DND-41 (cell line): ENCODE measurements at regions not wholly inside any gene's neighbourhood (a gene's known extent, or its start where the extent isn't known, plus 50 kb on each side); places are given as distances from the start of the nearest gene placed in this dataset.

Experiments
- ATAC-seq: fragments of 200-7000 bp; cut with Tn5 transposase; 3 replicates; pipeline ENCODE4 v1.9.1; 2021; ENCODE audit warnings: low read depth; ENCODE audit not compliant: insufficient read depth
- DNase-seq: peaks from one replicate; pipeline ENCODE4 v3.0.0-alpha.2; 2020
- H2AFZ ChIP-seq: 2 replicates; pipeline ENCODE4 v1.6.0; 2012; ENCODE audit warnings: low read depth, low read length
- H3K27ac ChIP-seq: 2 replicates; pipeline ENCODE4 v1.5.1; 2012; ENCODE audit warnings: low read length, inconsistent platforms
- H3K27me3 ChIP-seq: fragments of 200-600 bp; sonication (generic); 2 replicates; pipeline ENCODE4 v1.6.0; 2012; ENCODE audit warnings: low read length, mild to moderate bottlenecking, inconsistent platforms; ENCODE audit not compliant: insufficient read depth, poor library complexity
- H3K36me3 ChIP-seq: 2 replicates; pipeline ENCODE4 v1.5.1; 2012; ENCODE audit warnings: low read length, inconsistent platforms; ENCODE audit not compliant: insufficient read depth
- H3K4me1 ChIP-seq: 2 replicates; pipeline ENCODE4 v1.5.1; 2012; ENCODE audit warnings: mild to moderate bottlenecking, low read length; ENCODE audit not compliant: insufficient read depth
- H3K4me2 ChIP-seq: 2 replicates; pipeline ENCODE4 v1.6.0; 2012; ENCODE audit warnings: mild to moderate bottlenecking, moderate library complexity, low read length, inconsistent platforms; ENCODE audit not compliant: insufficient read depth
- H3K4me3 ChIP-seq, 2 experiments: fragments of 200-600 bp in 1 of 2; shearing (Covaris generic) in 1 of 2; 2 replicates each; pipeline ENCODE4 v1.5.1; 2012 to 2016; ENCODE audit warnings: inconsistent platforms in 2 of 2, low read length in 2 of 2, mild to moderate bottlenecking in 2 of 2, low read depth in 1 of 2, moderate library complexity in 1 of 2
- H3K79me2 ChIP-seq: 2 replicates; pipeline ENCODE4 v1.6.0; 2012; ENCODE audit warnings: low read length, inconsistent platforms; ENCODE audit not compliant: insufficient read depth
- H3K9ac ChIP-seq: 2 replicates; pipeline ENCODE4 v1.6.0; 2012; ENCODE audit warnings: low read depth, mild to moderate bottlenecking, inconsistent platforms, low read length, moderate library complexity
- H3K9me3 ChIP-seq: 2 replicates; pipeline ENCODE4 v1.5.1; 2012; ENCODE audit warnings: low read length, moderate library complexity, mild to moderate bottlenecking, inconsistent platforms; ENCODE audit not compliant: insufficient read depth, severe bottlenecking
- H4K20me1 ChIP-seq: 2 replicates; pipeline ENCODE4 v1.6.0; 2012; ENCODE audit warnings: low read length; ENCODE audit not compliant: insufficient read depth
- CTCF ChIP-seq: IDR thresholded peaks from 2 replicates; pipeline ENCODE4 v1.5.1; 2012; ENCODE audit warnings: borderline replicate concordance, low read length, moderate library complexity, mild to moderate bottlenecking; ENCODE audit not compliant: poor library complexity, severe bottlenecking; ENCODE audit errors: extremely low read depth
- EZH2 ChIP-seq: IDR thresholded peaks from 3 replicates; pipeline ENCODE4 v1.6.1; 2012; ENCODE audit warnings: borderline replicate concordance, low read depth, mild to moderate bottlenecking, moderate library complexity, low read length, inconsistent platforms; ENCODE audit not compliant: severe bottlenecking

- H3K36me3 ChIP-seq: no peaks in the 10 kb centered on the region
- H3K9me3 ChIP-seq: no peaks in the 10 kb centered on the region
- TF ChIP-seq CTCF: no peak
- no peak for TF ChIP-seq EZH2
- no peaks in the 10 kb centered on the region for H4K20me1 ChIP-seq
- DNase-seq: no peak
- H3K4me2 ChIP-seq: no peak overlapping the region
- H3K4me1 ChIP-seq: no peaks in the 10 kb centered on the region
- no peaks in the 10 kb centered on the region for H3K79me2 ChIP-seq
- H3K27me3 ChIP-seq: no peaks in the 10 kb centered on the region
- no peak overlapping the region for H3K4me3 ChIP-seq
- no peak overlapping the region for H2AFZ ChIP-seq
- no peak overlapping the region for H3K27ac ChIP-seq
- no peak for ATAC-seq
- H3K9ac ChIP-seq: no peak overlapping the region
These were observed 323.2 kb upstream of the MIR17HG start for GRCh38 chr13:91024157-91024792.

GRCh38 chr13:91025442-91025841 lies 322.0 kb upstream of the MIR17HG start:
- Histone ChIP-seq H3K36me3 (no peaks in the 10 kb centered on the region), H3K4me2 (no peak overlapping the region)

GRCh38 chr13:91031508-91031907 lies 316.0 kb upstream of the MIR17HG start:
- H3K9me3 ChIP-seq: no peaks in the 10 kb centered on the region
- no peak for ATAC-seq
- TF ChIP-seq CTCF (no peak), EZH2 (no peak)

More at GRCh38 chr13:91025442-91025841, 322.0 kb upstream of the MIR17HG start:
- no peak for TF ChIP-seq CTCF
- TF ChIP-seq EZH2: no peak
- Histone ChIP-seq H3K4me1 (no peaks in the 10 kb centered on the region), H2AFZ (no peak overlapping the region), H4K20me1 (no peaks in the 10 kb centered on the region), H3K27ac (no peak overlapping the region), H3K79me2 (no peaks in the 10 kb centered on the region), H3K27me3 (no peaks in the 10 kb centered on the region), H3K9me3 (no peaks in the 10 kb centered on the region), H3K4me3 (no peak overlapping the region), H3K9ac (no peak overlapping the region)
- ATAC-seq (no peak), DNase-seq (no peak)

More at GRCh38 chr13:91031508-91031907, 316.0 kb upstream of the MIR17HG start:
- H3K27ac ChIP-seq: no peak overlapping the region
- no peaks in the 10 kb centered on the region for H3K36me3 ChIP-seq
- no peak overlapping the region for H3K4me2 ChIP-seq
- H3K4me1 ChIP-seq: no peaks in the 10 kb centered on the region
- no peak overlapping the region for H2AFZ ChIP-seq
- no peaks in the 10 kb centered on the region for H4K20me1 ChIP-seq
- no peak for DNase-seq
- H3K79me2 ChIP-seq: no peaks in the 10 kb centered on the region
- H3K4me3 ChIP-seq: no peak overlapping the region
- H3K9ac ChIP-seq: no peak overlapping the region
- H3K27me3 ChIP-seq: peaks cover 2% of the 10 kb centered on the region
